Astrocyte (in vitro differentiated cells and primary cell): ENCODE measurements at regions not wholly inside any gene's neighbourhood (a gene's known extent, or its start where the extent isn't known, plus 50 kb on each side); places are given as distances from the start of the nearest gene placed in this dataset.

ENCODE experiments used
- CTCF ChIP-seq: IDR thresholded peaks from 2 replicates; pipeline ENCODE4 v1.5.1; 2011; ENCODE audit warnings: low read depth, mild to moderate bottlenecking, inconsistent platforms, low read length, moderate library complexity; ENCODE audit not compliant: insufficient read depth
- EZH2 ChIP-seq: IDR thresholded peaks from 2 replicates; pipeline ENCODE4 v1.6.1; 2012; ENCODE audit warnings: mild to moderate bottlenecking, low read length, inconsistent platforms; ENCODE audit not compliant: insufficient read depth

GRCh38 chr7:84532196-84532595 is 337.6 kb upstream of the SEMA3A start:
- TF ChIP-seq CTCF (no peak), EZH2 (no peak)
